Calu3 (cell line): ENCODE measurements at regions not wholly inside any gene's neighbourhood (a gene's known extent, or its start where the extent isn't known, plus 50 kb on each side); places are given as distances from the start of the nearest gene placed in this dataset.

Experiments used
- BruUV-seq: library from RNA; stranded (reverse); fragments of 400-500 nt; replicated peaks from 2 replicates; lab custom pipeline; 2021; lab: Mats Ljungman, UMichigan
- CTCF ChIA-PET: fragments of 300-600 bp; sonication (Branson Sonifier 250); formaldehyde crosslinking; loops from one replicate; lab custom pipeline; 2022; ENCODE audit warnings: antibody characterized with exemption; lab: Charles Lee
- DNase-seq: peaks from one replicate; pipeline ENCODE4 v3.0.0; 2022
- H3K27ac Mint-ChIP-seq: one replicate; pipeline ENCODE4 v1.8.0; 2022; ENCODE audit warnings: mixed read lengths; ENCODE audit not compliant: unreplicated experiment
- H3K27me3 Mint-ChIP-seq: one replicate; pipeline ENCODE4 v1.8.0; 2022; ENCODE audit warnings: mixed read lengths; ENCODE audit not compliant: unreplicated experiment
- H3K36me3 Mint-ChIP-seq: one replicate; pipeline ENCODE4 v1.8.0; 2022; ENCODE audit warnings: mild to moderate bottlenecking, moderate library complexity, mixed read lengths; ENCODE audit not compliant: insufficient read depth, unreplicated experiment
- H3K4me1 Mint-ChIP-seq: one replicate; pipeline ENCODE4 v1.8.0; 2022; ENCODE audit warnings: mild to moderate bottlenecking, low read depth, mixed read lengths; ENCODE audit not compliant: unreplicated experiment
- H3K4me3 Mint-ChIP-seq: one replicate; pipeline ENCODE4 v1.8.0; 2022; ENCODE audit warnings: mild to moderate bottlenecking, low read depth, moderate library complexity, mixed read lengths; ENCODE audit not compliant: unreplicated experiment
- H3K9me3 Mint-ChIP-seq: one replicate; pipeline ENCODE4 v1.8.0; 2022; ENCODE audit warnings: low read depth, mixed read lengths; ENCODE audit not compliant: unreplicated experiment
- intact Hi-C: fragments of 100-400 bp; cut with micrococcal nuclease; formaldehyde crosslinking; loops from one replicate; pipeline ENCODE4 v1.10.0; 2022; ENCODE audit not compliant: unreplicated experiment
- TF ChIP-seq, protein P1 (sequence below): fragments of 200-600 bp; IDR thresholded peaks from one replicate; pipeline ENCODE4 v1.8.0; 2022; ENCODE audit warnings: antibody characterized with exemption; ENCODE audit not compliant: unreplicated experiment

DNA sequence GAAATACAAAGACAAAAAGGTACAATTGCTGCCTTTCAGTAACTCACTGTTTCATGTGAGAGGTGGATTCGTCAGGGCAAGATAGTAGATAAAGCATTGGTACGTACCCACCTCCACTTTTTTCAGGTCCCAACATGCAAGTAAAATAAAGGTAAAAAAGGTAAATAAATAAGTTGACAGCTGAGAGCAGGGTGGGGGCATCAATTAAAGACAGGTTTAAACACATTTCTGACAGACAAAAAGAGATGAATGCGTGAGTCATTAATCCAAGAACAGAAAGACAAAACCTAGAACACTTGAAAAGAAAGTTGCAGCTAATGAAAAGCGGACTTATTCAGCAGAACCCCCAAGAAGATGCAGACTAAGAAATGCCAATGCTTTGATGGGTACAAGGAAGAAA lies 979.6 kb upstream of the CDH2 start:
- CTCF ChIA-PET = no interaction called here
- TF ChIP-seq, protein P1, sequence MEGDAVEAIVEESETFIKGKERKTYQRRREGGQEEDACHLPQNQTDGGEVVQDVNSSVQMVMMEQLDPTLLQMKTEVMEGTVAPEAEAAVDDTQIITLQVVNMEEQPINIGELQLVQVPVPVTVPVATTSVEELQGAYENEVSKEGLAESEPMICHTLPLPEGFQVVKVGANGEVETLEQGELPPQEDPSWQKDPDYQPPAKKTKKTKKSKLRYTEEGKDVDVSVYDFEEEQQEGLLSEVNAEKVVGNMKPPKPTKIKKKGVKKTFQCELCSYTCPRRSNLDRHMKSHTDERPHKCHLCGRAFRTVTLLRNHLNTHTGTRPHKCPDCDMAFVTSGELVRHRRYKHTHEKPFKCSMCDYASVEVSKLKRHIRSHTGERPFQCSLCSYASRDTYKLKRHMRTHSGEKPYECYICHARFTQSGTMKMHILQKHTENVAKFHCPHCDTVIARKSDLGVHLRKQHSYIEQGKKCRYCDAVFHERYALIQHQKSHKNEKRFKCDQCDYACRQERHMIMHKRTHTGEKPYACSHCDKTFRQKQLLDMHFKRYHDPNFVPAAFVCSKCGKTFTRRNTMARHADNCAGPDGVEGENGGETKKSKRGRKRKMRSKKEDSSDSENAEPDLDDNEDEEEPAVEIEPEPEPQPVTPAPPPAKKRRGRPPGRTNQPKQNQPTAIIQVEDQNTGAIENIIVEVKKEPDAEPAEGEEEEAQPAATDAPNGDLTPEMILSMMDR = no peak
- Mint-ChIP-seq H3K4me3 (peak overlapping the region; percentile 11), H3K36me3 (peaks cover 6% of the 10 kb centered on the region), H3K4me1 (peaks cover 74% of the 10 kb centered on the region), H3K9me3 (no peaks in the 10 kb centered on the region), H3K27me3 (no peaks in the 10 kb centered on the region), H3K27ac (peak overlapping the region; percentile 25)
- BruUV-seq = TSS peak; percentile 85
- intact Hi-C loops = loop anchor here (1.0 to 10.0 kb wide), 3 partner anchors 8 to 362 kb away; no protein-coding TSS in a partner anchor
- no peak for DNase-seq

DNA sequence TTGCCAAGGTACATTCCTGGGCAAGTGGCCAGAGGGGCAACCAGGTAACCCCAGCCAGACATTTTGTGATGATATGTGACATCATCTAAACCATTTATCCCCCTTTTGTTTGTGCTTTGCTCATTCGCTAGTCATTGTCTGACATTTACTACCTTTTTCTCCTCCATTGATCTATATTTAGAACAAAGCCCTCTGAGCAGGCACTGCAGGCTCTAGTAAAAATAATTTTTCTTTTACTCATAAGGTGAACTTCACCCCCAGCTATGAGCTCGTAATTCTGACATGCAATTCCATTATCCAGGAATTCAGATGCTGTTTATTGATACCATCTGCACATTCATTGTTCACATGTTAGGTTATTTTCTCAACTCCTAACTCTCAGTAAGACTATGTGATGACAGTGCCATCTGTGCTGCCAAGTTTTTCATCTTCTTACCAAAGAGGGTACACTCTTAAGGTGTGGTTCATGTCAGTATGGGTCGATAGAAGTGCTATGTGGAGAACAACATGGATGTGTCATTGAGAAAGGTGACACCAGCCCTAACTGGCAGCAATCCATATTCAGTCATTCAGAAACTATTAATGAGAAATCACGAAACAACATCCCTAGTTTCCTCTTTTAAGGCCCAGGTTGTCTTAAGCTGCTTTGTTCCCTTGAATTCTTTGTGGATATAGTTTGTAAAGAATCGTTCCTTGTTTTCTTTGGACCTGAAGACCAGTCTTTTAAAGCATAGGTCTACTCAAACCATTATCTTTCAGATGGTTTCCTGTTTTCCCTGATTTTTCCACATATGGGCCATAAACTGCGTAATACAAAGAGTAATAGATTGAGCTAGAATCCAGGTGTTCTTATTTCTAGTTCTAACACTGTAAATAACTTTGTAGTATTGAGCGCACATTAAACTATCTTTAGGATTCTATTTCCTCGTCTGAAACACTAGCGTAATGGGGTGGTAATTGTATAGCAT lies 978.1 kb upstream of the CDH2 start:
- H3K27ac Mint-ChIP-seq = peak overlapping the region; percentile 86
- intact Hi-C loops = loop anchor here (5.0 to 10.0 kb wide), 2 partner anchors 72 to 360 kb away; no protein-coding TSS in a partner anchor
- H3K4me3 Mint-ChIP-seq = peak overlapping the region; percentile 29
- no peaks in the 10 kb centered on the region for H3K27me3 Mint-ChIP-seq
- BruUV-seq = no TSS peak
- peaks cover 59% of the 10 kb centered on the region for H3K4me1 Mint-ChIP-seq
- CTCF ChIA-PET = no interaction called here
- peaks cover 6% of the 10 kb centered on the region for H3K36me3 Mint-ChIP-seq
- peak; percentile 78 for DNase-seq
- TF ChIP-seq, protein P1 = no peak
- H3K9me3 Mint-ChIP-seq = no peaks in the 10 kb centered on the region

DNA sequence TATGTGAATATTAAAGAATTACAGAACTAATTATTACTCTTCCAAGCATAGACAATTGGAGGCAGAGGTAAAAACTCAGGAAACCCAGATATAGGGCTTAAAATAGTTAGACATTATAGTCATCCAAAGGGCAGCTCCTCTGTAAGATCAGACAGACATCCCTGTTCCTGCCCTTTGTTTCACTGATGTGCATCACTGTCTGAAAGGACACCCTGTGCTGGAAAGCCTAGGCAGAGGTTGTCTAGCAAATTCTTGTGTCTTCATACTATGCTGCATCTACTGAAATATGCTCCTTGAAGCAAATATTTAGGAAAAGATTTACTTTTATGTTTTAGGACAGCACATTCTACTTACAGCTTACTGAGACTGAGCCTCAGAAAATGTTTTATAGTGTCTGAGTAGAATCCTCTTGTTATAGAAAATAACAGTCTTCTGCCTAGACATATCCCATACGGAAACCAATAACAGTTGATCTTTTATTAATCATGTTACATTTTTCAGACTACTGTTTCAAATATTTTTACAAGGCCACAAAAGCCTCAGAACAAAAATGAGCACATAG lies 977.3 kb upstream of the CDH2 start:
- intact Hi-C loops = loop anchor here (10.0 kb wide), 1 partner anchor 359 kb away; no protein-coding TSS in a partner anchor
- TF ChIP-seq, protein P1 = no peak
- Mint-ChIP-seq H3K27me3 (no peaks in the 10 kb centered on the region), H3K36me3 (peaks cover 6% of the 10 kb centered on the region), H3K4me1 (peaks cover 58% of the 10 kb centered on the region), H3K4me3 (peak overlapping the region; percentile 29), H3K27ac (peak overlapping the region; percentile 86), H3K9me3 (no peaks in the 10 kb centered on the region)
- CTCF ChIA-PET = interaction anchor here (0.6 kb wide), 1 partner anchor 1718 kb away, joined by 7 read pairs; no protein-coding TSS in a partner anchor
- BruUV-seq = no TSS peak
- no peak for DNase-seq

DNA sequence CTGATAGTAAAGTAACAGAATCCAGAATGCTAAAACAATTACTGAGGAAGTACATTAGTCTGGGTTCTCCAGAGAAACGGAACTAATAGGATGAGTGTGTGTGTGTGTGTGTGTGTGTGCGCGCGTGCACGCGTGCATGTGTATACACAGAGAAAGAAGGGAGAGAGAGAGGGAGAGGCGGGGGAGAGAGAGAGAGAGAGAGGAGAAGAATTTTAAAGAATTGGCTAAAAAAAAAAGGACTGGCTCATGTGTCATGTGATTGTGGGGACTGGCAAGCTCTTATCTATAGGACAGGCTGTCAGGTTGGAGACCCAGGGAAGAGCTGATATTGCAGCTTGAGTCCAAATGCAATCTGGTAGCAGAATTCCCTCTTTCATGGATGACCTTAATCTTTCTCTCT lies 976.2 kb upstream of the CDH2 start:
- TF ChIP-seq, protein P1 = no peak
- peak overlapping the region; percentile 69 for H3K27ac Mint-ChIP-seq
- H3K4me3 Mint-ChIP-seq = no peak overlapping the region
- peaks cover 6% of the 10 kb centered on the region for H3K36me3 Mint-ChIP-seq
- BruUV-seq = no TSS peak
- H3K27me3 Mint-ChIP-seq = no peaks in the 10 kb centered on the region
- H3K4me1 Mint-ChIP-seq = peaks cover 51% of the 10 kb centered on the region
- no peak for DNase-seq
- CTCF ChIA-PET = interaction anchor here (0.7 kb wide), 1 partner anchor 12 kb away, joined by 4 read pairs; no protein-coding TSS in a partner anchor
- no peaks in the 10 kb centered on the region for H3K9me3 Mint-ChIP-seq
- intact Hi-C loops = loop anchor here (10.0 kb wide), 1 partner anchor 358 kb away; no protein-coding TSS in a partner anchor
